ENCODE measurements at regions not wholly inside any gene's neighbourhood (a gene's known extent, or its start where the extent isn't known, plus 50 kb on each side); places are given as distances from the start of the nearest gene placed in this dataset.

- no peak for DNase-seq
Measured at GRCh38 chr5:37902323-37902722, 62.5 kb upstream of the GDNF start.

DNA sequence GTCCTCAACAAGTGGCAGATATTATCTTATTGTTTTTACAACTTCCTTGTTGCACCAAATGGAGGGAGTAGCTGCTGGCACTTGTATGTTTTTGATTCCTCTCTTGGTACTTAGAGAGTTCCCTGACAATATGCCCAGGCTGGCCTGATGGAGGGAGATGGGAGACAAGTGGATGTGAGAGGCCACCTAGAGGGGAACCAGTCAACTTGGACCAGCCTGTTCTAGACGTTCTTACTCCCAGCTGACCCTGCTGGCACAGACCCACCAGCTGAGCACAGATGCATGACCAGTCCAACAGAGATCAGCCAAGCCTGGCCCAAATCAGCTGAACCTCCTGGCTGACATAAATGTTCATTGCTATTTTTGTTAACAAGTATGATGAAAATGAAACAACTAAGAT is 60.9 kb upstream of the GDNF start:
- DNase-seq, result no peak

GRCh38 chr5:37899037-37899436 is 59.2 kb upstream of the GDNF start:
- no peak for DNase-seq

DNA sequence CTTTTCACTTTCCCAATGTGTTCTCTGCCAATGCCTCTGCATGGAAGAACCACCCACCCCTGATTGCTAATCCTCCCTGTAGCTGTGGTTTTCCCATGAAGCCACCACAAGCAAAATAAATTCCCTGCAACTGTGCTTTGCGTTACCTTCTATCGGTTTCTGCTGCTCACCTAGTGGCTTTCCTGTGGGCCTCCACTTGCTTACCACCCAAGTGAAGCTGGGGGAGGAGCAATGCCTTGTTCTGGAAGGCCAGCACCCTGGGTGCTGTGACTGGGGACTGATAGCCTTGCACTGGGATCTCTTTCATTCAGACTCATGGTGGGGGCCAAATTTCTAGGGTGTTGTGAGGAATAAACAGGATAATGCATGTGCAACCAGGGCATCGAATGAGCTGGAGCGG is 56.3 kb upstream of the GDNF start:
- DNase-seq, result no peak

GRCh38 chr5:37893434-37894134 is 53.7 kb upstream of the GDNF start:
- no peak for DNase-seq

DNA sequence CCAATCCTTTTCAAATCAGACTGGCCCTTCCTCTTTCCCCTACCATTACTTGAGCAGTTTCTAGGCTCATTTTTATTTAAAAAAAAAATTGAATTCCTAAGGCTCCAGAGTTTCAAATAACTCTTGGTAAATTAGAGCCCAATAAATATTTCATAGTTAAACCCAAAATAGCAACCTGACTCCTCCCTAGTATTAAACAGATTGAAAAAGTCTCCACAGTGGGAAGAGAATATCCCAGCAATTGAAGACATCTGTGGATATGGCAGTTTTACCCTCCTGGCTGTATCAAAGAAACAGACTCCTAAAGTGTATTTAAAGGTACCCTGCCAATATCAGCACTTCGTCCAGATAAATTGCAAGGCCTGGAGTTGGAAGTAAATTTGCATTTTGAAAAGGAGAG is 52.7 kb upstream of the GDNF start:
- no peak for DNase-seq

DNA sequence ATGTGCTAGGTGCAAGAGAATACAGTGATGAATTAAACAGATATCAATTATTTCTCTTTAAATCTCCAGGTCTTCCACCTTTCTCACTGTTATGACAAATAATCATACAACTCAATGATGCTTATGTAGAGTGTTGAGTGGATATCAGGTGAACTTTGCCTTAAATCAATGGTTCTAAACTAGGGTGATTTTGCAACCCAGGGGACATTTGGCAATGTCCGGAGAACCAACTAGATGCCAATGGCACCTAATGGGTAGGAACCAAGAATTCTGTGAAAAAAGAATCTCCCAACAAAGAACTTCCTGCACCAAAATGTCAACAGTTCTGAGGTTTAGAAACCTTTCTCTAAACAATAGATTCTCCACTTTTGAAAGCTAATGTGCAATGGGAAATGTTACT is 52.0 kb upstream of the GDNF start:
- no peak for DNase-seq

DNA sequence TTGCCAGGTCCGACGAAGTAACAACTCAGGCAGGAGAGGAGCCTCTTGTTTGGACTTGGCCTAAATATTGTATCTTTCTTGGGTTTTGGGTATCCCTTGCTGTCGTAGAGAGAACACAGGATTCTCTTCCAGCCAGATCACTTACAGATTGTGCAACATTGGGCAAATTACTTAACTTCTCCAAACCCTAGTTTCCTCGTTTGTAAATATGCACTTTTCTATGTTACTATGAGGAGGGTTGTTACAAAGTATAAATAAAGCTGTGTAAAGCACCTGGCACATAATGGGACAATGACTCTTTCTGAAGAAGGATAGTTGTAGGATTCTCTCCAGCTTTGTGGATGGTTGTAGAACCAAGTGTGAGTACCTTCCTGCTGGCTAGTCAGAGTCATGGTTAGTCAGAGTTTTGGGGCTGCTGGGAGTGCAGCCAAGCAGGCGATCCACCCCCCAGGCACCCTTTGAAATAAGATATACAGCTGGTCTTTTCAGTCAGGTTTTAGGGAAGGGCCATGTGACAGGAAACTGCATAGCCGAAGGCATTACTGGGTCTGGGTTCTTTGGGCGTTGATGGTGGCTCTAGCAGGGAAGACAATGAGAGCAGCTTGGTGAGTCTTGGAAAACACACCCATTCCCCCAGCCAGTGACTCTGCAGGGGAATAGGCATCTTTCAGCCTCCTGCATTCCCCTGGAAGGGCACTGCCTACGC is 49.9 kb upstream of the GDNF start:
- DNase-seq, result peak; percentile 3 to 40 (median 7)
